MM.1S (cell line): ENCODE measurements at regions not wholly inside any gene's neighbourhood (a gene's known extent, or its start where the extent isn't known, plus 50 kb on each side); places are given as distances from the start of the nearest gene placed in this dataset.

Experiments used
- CTCF ChIP-seq: fragments of 300-600 bp; sonication (generic); IDR thresholded peaks from 2 replicates; pipeline ENCODE4 v1.5.1; 2016; ENCODE audit warnings: antibody characterized with exemption, low read length, mixed read lengths
- EZH2 ChIP-seq: fragments of 300-600 bp; sonication (generic); optimal IDR thresholded peaks from 2 replicates; pipeline ENCODE3; 2017; ENCODE audit warnings: low read depth, mild to moderate bottlenecking, antibody characterized with exemption, low read length, mixed read lengths

DNA sequence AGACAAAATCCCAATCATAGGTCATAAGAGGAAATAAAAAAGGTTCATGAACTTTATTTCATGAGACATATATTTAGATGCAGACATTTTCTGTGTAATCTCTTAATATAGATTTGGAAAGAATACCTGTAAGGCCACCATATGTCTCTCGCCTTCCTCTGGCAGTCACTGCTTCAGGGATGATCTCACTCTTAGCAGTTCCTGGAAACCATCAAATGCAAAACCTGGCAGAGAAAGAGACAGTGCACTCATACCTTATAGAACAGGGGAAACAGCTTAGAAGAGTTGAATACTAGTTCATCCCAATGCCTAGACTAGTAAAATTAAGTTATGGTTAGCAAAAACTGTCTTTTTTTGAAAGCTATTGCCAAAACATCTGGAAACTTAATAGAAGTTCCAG is 243.3 kb downstream of the GASK1B start:
- TF ChIP-seq CTCF (no peak), EZH2 (no peak)
